Body of pancreas (tissue), 4 donors: ENCODE measurements at regions not wholly inside any gene's neighbourhood (a gene's known extent, or its start where the extent isn't known, plus 50 kb on each side); places are given as distances from the start of the nearest gene placed in this dataset.

Source experiments
- ATAC-seq: fragments of 150-250 bp; one replicate; pipeline ENCODE4 v1.9.1; 2016
- DNase-seq, 4 donors: peaks; one replicate each; pipeline ENCODE4 v3.0.0-alpha.2; 2019
- H3K27ac ChIP-seq, 4 donors: fragments of 200-600 bp; sonication (generic); 1 replicate in 3 of 4; 2 replicates in 1 of 4; pipeline versions ENCODE4 v1.5.1 to v1.6.1; 2016 to 2019; ENCODE audit warnings: mild to moderate bottlenecking in 1 of 4, mixed read lengths in 1 of 4, moderate library complexity in 1 of 4
- H3K27me3 ChIP-seq, 2 donors: fragments of 200-600 bp; sonication (generic); one replicate each; pipeline ENCODE4 v1.6.0; 2016; ENCODE audit warnings: mild to moderate bottlenecking in 1 of 2
- H3K36me3 ChIP-seq, 2 donors: fragments of 200-600 bp; sonication (generic); replicated peaks in 1 of 2; 2 replicates each; pipeline ENCODE4 v1.5.1; 2016; ENCODE audit warnings: low read depth in 2 of 2; ENCODE audit not compliant: insufficient read depth in 1 of 2
- H3K4me1 ChIP-seq: fragments of 200-600 bp; sonication (generic); one replicate; pipeline ENCODE4 v1.6.0; 2016
- H3K4me3 ChIP-seq, 2 donors: fragments of 200-600 bp; sonication (generic); 1 replicate in 1 of 2; 2 replicates in 1 of 2; pipeline ENCODE4 v1.5.1; 2016 to 2019
- H3K9me3 ChIP-seq, 3 donors: fragments of 200-600 bp; sonication (generic); 1 replicate in 2 of 3; 2 replicates in 1 of 3; pipeline ENCODE4 v1.5.1; 2016
- POLR2A ChIP-seq, 3 donors: fragments of 450-650 bp; IDR thresholded peaks; one replicate each; pipeline ENCODE4 v1.6.1; 2016; ENCODE audit warnings: antibody characterized with exemption in 3 of 3, mild to moderate bottlenecking in 2 of 3
- WGBS, 2 donors: methylation state at CpG; one replicate each; pipeline ENCODE4 v1.1.5; 2017; 5-methylcytosine and 5-hydroxymethylcytosine counted together
- intact Hi-C: fragments of 100-400 bp; cut with DNase I; formaldehyde crosslinking; loops from one replicate; pipeline ENCODE4 v1.15.1; 2023
- TF ChIP-seq, protein P1 (sequence below), 7 experiments: fragments of 450-650 bp in 4 of 7; fragments of 200-600 bp in 3 of 7; sonication (generic) in 3 of 7; IDR thresholded peaks; one replicate each; pipeline ENCODE4 v1.5.1; 2016 to 2019; ENCODE audit warnings: antibody characterized with exemption in 7 of 7

DNA sequence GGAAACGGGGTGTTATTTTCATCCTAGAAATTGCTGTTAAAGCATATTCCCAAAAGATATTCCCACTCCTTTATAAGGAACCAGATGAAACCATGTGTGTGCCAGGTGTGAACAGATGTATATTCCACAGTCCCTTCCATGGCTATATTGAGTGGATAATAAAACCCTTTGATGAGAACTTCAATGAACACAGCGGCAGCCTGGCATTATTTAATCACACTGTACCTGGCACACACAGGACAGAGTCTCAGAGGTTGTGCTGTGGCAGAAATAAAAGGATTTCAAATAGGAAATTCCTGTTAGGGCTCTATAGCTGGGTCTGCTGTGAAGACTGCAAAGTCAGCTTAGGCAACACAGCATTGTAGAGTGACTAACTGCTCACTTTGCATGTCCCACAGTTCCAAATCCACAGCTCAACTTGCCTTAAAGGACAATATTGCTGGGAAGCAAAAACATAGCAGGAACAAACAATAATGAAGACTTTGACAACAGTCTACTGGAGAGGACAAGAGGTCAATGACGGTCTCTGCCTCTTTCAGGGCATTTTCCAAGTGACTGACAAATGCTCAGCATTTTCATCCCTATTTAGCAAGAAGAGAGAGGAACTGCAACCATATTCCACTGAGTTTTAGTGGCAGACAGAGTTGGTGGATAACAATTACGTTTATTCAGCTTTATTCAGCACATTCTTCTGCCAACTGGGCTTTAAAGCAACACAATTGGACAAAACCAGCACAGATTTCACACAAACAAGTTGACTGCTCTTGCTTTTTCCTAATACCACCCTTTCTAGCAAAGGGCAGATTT is 255.7 kb upstream of the RGMB start:
- H3K4me3 ChIP-seq = no peak overlapping the region
- no peak for ATAC-seq
- TF ChIP-seq, protein P1, sequence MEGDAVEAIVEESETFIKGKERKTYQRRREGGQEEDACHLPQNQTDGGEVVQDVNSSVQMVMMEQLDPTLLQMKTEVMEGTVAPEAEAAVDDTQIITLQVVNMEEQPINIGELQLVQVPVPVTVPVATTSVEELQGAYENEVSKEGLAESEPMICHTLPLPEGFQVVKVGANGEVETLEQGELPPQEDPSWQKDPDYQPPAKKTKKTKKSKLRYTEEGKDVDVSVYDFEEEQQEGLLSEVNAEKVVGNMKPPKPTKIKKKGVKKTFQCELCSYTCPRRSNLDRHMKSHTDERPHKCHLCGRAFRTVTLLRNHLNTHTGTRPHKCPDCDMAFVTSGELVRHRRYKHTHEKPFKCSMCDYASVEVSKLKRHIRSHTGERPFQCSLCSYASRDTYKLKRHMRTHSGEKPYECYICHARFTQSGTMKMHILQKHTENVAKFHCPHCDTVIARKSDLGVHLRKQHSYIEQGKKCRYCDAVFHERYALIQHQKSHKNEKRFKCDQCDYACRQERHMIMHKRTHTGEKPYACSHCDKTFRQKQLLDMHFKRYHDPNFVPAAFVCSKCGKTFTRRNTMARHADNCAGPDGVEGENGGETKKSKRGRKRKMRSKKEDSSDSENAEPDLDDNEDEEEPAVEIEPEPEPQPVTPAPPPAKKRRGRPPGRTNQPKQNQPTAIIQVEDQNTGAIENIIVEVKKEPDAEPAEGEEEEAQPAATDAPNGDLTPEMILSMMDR (IDR thresholded peaks at IDR 0.05) = no peak
- no peak for TF ChIP-seq POLR2A (IDR thresholded peaks at IDR 0.05)
- intact Hi-C loops = no loop called here
- no peaks in the 10 kb centered on the region for H3K36me3 ChIP-seq
- WGBS, 2 donors = 64 to 68% methylated on average over 4 of the region's 4 CpGs
- H3K27ac ChIP-seq = no peak overlapping the region
- H3K9me3 ChIP-seq = no peaks in the 10 kb centered on the region
- H3K27me3 ChIP-seq = no peaks in the 10 kb centered on the region
- peaks cover 8% of the 10 kb centered on the region for H3K4me1 ChIP-seq
- no peak for DNase-seq

DNA sequence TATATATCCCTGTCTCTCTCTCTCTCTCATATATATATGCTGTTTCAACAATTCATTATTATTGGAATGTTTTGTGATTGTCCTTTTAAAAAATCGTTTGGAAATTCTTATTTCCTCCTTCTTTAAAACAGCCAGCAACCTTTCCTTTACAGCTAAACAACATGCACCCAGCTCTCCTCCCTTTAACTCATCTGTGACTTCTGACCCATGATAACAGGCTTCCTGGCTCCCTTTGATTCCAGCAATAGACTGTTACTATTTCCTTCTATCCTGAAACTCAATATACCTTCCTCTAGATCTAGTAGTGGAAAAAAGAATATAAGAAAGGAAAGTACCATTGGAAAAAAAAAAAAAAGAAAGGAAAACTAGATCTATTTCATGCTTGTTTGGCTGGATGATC is 254.7 kb upstream of the RGMB start:
- no peak for TF ChIP-seq POLR2A (IDR thresholded peaks at IDR 0.05)
- TF ChIP-seq, protein P1 (IDR thresholded peaks at IDR 0.05) = no peak
- H3K27me3 ChIP-seq = no peaks in the 10 kb centered on the region
- H3K9me3 ChIP-seq = no peaks in the 10 kb centered on the region
- ATAC-seq (no peak), DNase-seq (no peak)
- H3K27ac ChIP-seq = no peak overlapping the region
- no peaks in the 10 kb centered on the region for H3K4me1 ChIP-seq
- no peaks in the 10 kb centered on the region for H3K36me3 ChIP-seq
- H3K4me3 ChIP-seq = no peak overlapping the region
- 8 to 13% methylated on average over 1 of the region's 1 CpG for WGBS, 2 donors
- intact Hi-C loops = no loop called here

DNA sequence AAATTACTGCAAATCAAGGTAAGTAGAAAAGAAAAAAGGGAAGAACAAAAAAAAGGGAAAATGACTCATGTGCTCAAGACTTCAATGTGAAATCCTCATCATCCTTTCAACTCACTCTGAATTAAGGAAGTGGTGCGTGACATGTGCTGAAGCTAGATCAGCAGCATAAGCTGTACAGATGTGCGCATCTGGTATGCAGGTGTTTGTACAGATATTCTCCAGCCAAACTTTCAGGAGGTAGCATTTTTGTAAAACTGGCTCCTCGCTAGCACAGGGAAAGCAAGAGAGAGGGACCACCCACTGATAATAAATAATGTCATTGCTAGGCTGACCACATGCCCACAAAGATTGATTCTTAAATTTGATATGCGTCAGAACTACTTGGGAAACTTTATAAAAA is 253.9 kb upstream of the RGMB start:
- no peaks in the 10 kb centered on the region for H3K27me3 ChIP-seq
- H3K4me3 ChIP-seq = no peak overlapping the region
- ATAC-seq (no peak), DNase-seq (no peak)
- H3K36me3 ChIP-seq = no peaks in the 10 kb centered on the region
- H3K4me1 ChIP-seq = no peaks in the 10 kb centered on the region
- no peaks in the 10 kb centered on the region for H3K9me3 ChIP-seq
- 84 to 91% methylated on average over 4 of the region's 4 CpGs for WGBS, 2 donors
- no peak overlapping the region for H3K27ac ChIP-seq
- intact Hi-C loops = no loop called here
- no peak for TF ChIP-seq POLR2A (IDR thresholded peaks at IDR 0.05)
- TF ChIP-seq, protein P1 (IDR thresholded peaks at IDR 0.05) = no peak

DNA sequence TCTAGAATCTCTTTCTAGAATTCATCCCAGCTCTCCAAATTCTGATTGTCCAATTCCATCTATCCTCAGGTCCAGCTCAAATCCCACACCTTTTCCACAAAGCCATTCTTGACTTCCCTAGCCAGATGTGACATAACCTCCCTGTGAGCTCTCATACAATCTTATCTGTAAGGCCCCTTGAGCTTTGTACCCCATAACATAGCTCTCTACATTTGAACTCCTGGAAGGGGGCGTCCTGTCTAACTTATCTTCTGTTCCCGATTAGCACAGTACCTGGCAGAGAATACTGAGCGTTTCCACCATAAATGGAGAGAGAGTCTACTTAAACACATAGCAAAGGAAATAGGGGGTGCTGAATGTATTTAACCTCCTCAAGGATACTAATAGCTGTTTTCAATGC is 251.6 kb upstream of the RGMB start:
- WGBS, 2 donors = 51 to 56% methylated on average over 3 of the region's 3 CpGs
- Histone ChIP-seq H3K9me3 (no peaks in the 10 kb centered on the region), H3K27me3 (no peaks in the 10 kb centered on the region), H3K27ac (no peak overlapping the region), H3K4me3 (no peak overlapping the region), H3K36me3 (no peaks in the 10 kb centered on the region), H3K4me1 (no peaks in the 10 kb centered on the region)
- ATAC-seq (no peak), DNase-seq (no peak)
- no peak for TF ChIP-seq POLR2A (IDR thresholded peaks at IDR 0.05)
- TF ChIP-seq, protein P1 (IDR thresholded peaks at IDR 0.05) = no peak
- intact Hi-C loops = no loop called here

DNA sequence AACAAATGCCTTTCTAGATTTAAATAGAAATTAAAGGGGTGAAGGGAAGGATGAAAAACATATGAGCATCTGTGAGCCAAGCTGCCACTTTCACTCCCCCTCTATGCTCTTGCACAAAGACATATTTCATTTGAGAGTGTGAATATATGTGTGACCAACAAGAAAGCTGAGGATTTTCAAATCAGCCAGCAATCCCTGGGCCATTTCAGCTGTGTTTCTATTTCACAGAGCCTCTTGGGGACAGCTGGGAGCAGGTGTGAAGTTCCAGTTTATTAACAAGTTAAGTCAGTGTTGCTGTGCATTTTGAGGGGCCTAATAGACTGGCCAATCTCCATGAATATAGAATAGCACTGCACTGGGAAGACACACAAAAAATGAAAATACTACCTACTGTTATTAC is 248.7 kb upstream of the RGMB start:
- H3K27me3 ChIP-seq = no peaks in the 10 kb centered on the region
- TF ChIP-seq, protein P1 (IDR thresholded peaks at IDR 0.05) = no peak
- TF ChIP-seq POLR2A (IDR thresholded peaks at IDR 0.05) = no peak
- no peaks in the 10 kb centered on the region for H3K9me3 ChIP-seq
- intact Hi-C loops = no loop called here
- DNase-seq (no peak), ATAC-seq (no peak)
- no peak overlapping the region for H3K27ac ChIP-seq
- H3K36me3 ChIP-seq = no peaks in the 10 kb centered on the region
- no peak overlapping the region for H3K4me3 ChIP-seq
- H3K4me1 ChIP-seq = no peaks in the 10 kb centered on the region
